PC-3 (cell line): ENCODE measurements at regions not wholly inside any gene's neighbourhood (a gene's known extent, or its start where the extent isn't known, plus 50 kb on each side); places are given as distances from the start of the nearest gene placed in this dataset.

Experiments
- EZH2 ChIP-seq: fragments of 300-600 bp; sonication (generic); IDR thresholded peaks from one replicate; pipeline ENCODE4 v1.6.1; 2017; ENCODE audit warnings: antibody characterized with exemption, mild to moderate bottlenecking, low read length; ENCODE audit not compliant: unreplicated experiment
- EZH2phosphoT487 ChIP-seq: fragments of 300-600 bp; sonication (generic); IDR thresholded peaks from 2 replicates; pipeline ENCODE4 v1.6.1; 2018; ENCODE audit warnings: mild to moderate bottlenecking, antibody characterized with exemption, low read length, borderline replicate concordance

- TF ChIP-seq EZH2phosphoT487: no peak
- TF ChIP-seq EZH2: no peak
These were observed 109.6 kb upstream of the MAP3K4 start for GRCh38 chr6:160882006-160882405.
